Caco-2 (cell line): ENCODE measurements at regions not wholly inside any gene's neighbourhood (a gene's known extent, or its start where the extent isn't known, plus 50 kb on each side); places are given as distances from the start of the nearest gene placed in this dataset.

Source experiments
- BruUV-seq: library from RNA; stranded (reverse); fragments of 400-500 nt; replicated peaks from 2 replicates; lab custom pipeline; 2021; lab: Mats Ljungman, UMichigan
- CTCF ChIA-PET: fragments of 300-600 bp; sonication (Branson Sonifier 250); formaldehyde crosslinking; loops from one replicate; lab custom pipeline; 2022; ENCODE audit warnings: antibody characterized with exemption; lab: Charles Lee
- POLR2A ChIA-PET: fragments of 300-600 bp; sonication (Branson Sonifier 250); formaldehyde crosslinking; loops from one replicate; lab custom pipeline; 2022; ENCODE audit warnings: antibody characterized with exemption; lab: Charles Lee
- DNase-seq, 2 experiments: peaks; one replicate each; pipeline versions ENCODE4 v3.0.0 to v3.0.0-alpha.2; 2020 to 2022
- H3K27me3 ChIP-seq: replicated peaks from 2 replicates; pipeline ENCODE4 v1.6.0; 2011; ENCODE audit warnings: low read length; ENCODE audit not compliant: control insufficient read depth, insufficient read depth
- H3K36me3 ChIP-seq: 2 replicates; pipeline ENCODE4 v1.5.1; 2011; ENCODE audit warnings: low read length; ENCODE audit not compliant: control insufficient read depth, insufficient read depth
- H3K4me1 ChIP-seq: fragments of 250-450 bp; sonication (Bioruptor Pico); 2 replicates; pipeline ENCODE4 v1.5.1; 2020; ENCODE audit warnings: mild to moderate bottlenecking
- H3K4me3 ChIP-seq: 2 replicates; pipeline ENCODE4 v1.5.1; 2011; ENCODE audit warnings: low read depth, mild to moderate bottlenecking, control low read depth, low read length
- H3K9me3 ChIP-seq: fragments of 250-450 bp; sonication (Bioruptor Pico); 2 replicates; pipeline ENCODE4 v1.5.1; 2020; ENCODE audit warnings: mild to moderate bottlenecking, moderate library complexity
- H3K27ac Mint-ChIP-seq: one replicate; pipeline ENCODE4 v1.8.0; 2022; ENCODE audit warnings: mixed read lengths; ENCODE audit not compliant: unreplicated experiment
- H3K27me3 Mint-ChIP-seq: one replicate; pipeline ENCODE4 v1.8.0; 2022; ENCODE audit warnings: mixed read lengths; ENCODE audit not compliant: insufficient read depth, unreplicated experiment
- H3K36me3 Mint-ChIP-seq: one replicate; pipeline ENCODE4 v1.8.0; 2022; ENCODE audit warnings: mild to moderate bottlenecking, mixed read lengths; ENCODE audit not compliant: insufficient read depth, unreplicated experiment
- H3K4me1 Mint-ChIP-seq: one replicate; pipeline ENCODE4 v1.8.0; 2022; ENCODE audit warnings: low read depth, mixed read lengths; ENCODE audit not compliant: unreplicated experiment
- H3K4me3 Mint-ChIP-seq: one replicate; pipeline ENCODE4 v1.8.0; 2022; ENCODE audit warnings: mild to moderate bottlenecking, moderate library complexity, mixed read lengths; ENCODE audit not compliant: unreplicated experiment
- H3K9me3 Mint-ChIP-seq: one replicate; pipeline ENCODE4 v1.8.0; 2022; ENCODE audit warnings: mixed read lengths; ENCODE audit not compliant: unreplicated experiment
- CTCF ChIP-seq, 2 experiments: fragments of 200-600 bp in 1 of 2; IDR thresholded peaks; 1 replicate in 1 of 2; 2 replicates in 1 of 2; pipeline versions ENCODE4 v1.5.1 to v1.8.0; 2011 to 2022; ENCODE audit warnings: antibody characterized with exemption in 1 of 2, control low read depth in 1 of 2, inconsistent platforms in 1 of 2, low read depth in 1 of 2, low read length in 1 of 2, mild to moderate bottlenecking in 1 of 2, moderate library complexity in 1 of 2; ENCODE audit not compliant: insufficient read depth in 1 of 2, severe bottlenecking in 1 of 2, unreplicated experiment in 1 of 2
- intact Hi-C: fragments of 100-400 bp; cut with micrococcal nuclease; formaldehyde crosslinking; loops from one replicate; pipeline ENCODE4 v1.10.0; 2022; ENCODE audit not compliant: unreplicated experiment

GRCh38 chr21:35136106-35136505 is 87.0 kb upstream of the RUNX1 start:
- Histone ChIP-seq H3K4me3 (no peak overlapping the region), H3K4me1 (peaks cover 36% of the 10 kb centered on the region), H3K27me3 (no peaks in the 10 kb centered on the region), H3K9me3 (no peaks in the 10 kb centered on the region), H3K36me3 (no peaks in the 10 kb centered on the region)
- BruUV-seq, result no TSS peak
- DNase-seq, result no peak
- H3K9me3 Mint-ChIP-seq, result peaks cover 9% of the 10 kb centered on the region
- peak overlapping the region; percentile 25 for H3K4me3 Mint-ChIP-seq
- no peaks in the 10 kb centered on the region for H3K27me3 Mint-ChIP-seq
- peak overlapping the region; percentile 99 for H3K27ac Mint-ChIP-seq
- ChIA-PET POLR2A (no interaction called here), CTCF (no interaction called here)
- no peak for TF ChIP-seq CTCF (IDR thresholded peaks at IDR 0.05; ENCODE audit: insufficient read depth in 1 of 2, low read depth in 1 of 2, low read length in 1 of 2, severe bottlenecking in 1 of 2, unreplicated experiment in 1 of 2)
- H3K36me3 Mint-ChIP-seq, result no peaks in the 10 kb centered on the region
- intact Hi-C loops, result loop anchor here (5.0 kb wide), 1 partner anchor 84 kb away; no protein-coding TSS in a partner anchor
- peaks cover 29% of the 10 kb centered on the region for H3K4me1 Mint-ChIP-seq

GRCh38 chr21:35135481-35135880 is 86.4 kb upstream of the RUNX1 start:
- peaks cover 9% of the 10 kb centered on the region for H3K9me3 Mint-ChIP-seq
- H3K4me1 Mint-ChIP-seq, result peaks cover 29% of the 10 kb centered on the region
- intact Hi-C loops, result loop anchor here (5.0 kb wide), 1 partner anchor 83 kb away; no protein-coding TSS in a partner anchor
- no peaks in the 10 kb centered on the region for H3K27me3 Mint-ChIP-seq
- H3K4me3 Mint-ChIP-seq, result no peak overlapping the region
- peaks cover 36% of the 10 kb centered on the region for H3K4me1 ChIP-seq
- peak overlapping the region; percentile 99 for H3K27ac Mint-ChIP-seq
- POLR2A ChIA-PET, result no interaction called here
- no peak overlapping the region for H3K4me3 ChIP-seq
- no peak for DNase-seq
- H3K36me3 ChIP-seq, result no peaks in the 10 kb centered on the region
- H3K27me3 ChIP-seq, result no peaks in the 10 kb centered on the region
- no peak for TF ChIP-seq CTCF (IDR thresholded peaks at IDR 0.05; ENCODE audit: insufficient read depth in 1 of 2, low read depth in 1 of 2, low read length in 1 of 2, severe bottlenecking in 1 of 2, unreplicated experiment in 1 of 2)
- H3K36me3 Mint-ChIP-seq, result no peaks in the 10 kb centered on the region
- H3K9me3 ChIP-seq, result no peaks in the 10 kb centered on the region
- CTCF ChIA-PET, result no interaction called here
- no TSS peak for BruUV-seq

- Mint-ChIP-seq H3K27ac (no peak overlapping the region), H3K36me3 (no peaks in the 10 kb centered on the region), H3K4me3 (no peak overlapping the region), H3K4me1 (peaks cover 29% of the 10 kb centered on the region), H3K9me3 (peaks cover 9% of the 10 kb centered on the region), H3K27me3 (no peaks in the 10 kb centered on the region)
- no TSS peak for BruUV-seq
- H3K9me3 ChIP-seq, result no peaks in the 10 kb centered on the region
- TF ChIP-seq CTCF (IDR thresholded peaks at IDR 0.05; ENCODE audit: insufficient read depth in 1 of 2, low read depth in 1 of 2, low read length in 1 of 2, severe bottlenecking in 1 of 2, unreplicated experiment in 1 of 2), result no peak
- no peak overlapping the region for H3K4me3 ChIP-seq
- H3K4me1 ChIP-seq, result peaks cover 36% of the 10 kb centered on the region
- ChIA-PET POLR2A (no interaction called here), CTCF (no interaction called here)
- intact Hi-C loops, result no loop called here
- no peaks in the 10 kb centered on the region for H3K27me3 ChIP-seq
- DNase-seq, result no peak
- H3K36me3 ChIP-seq, result no peaks in the 10 kb centered on the region
Observed at GRCh38 chr21:35134309-35134708, 85.2 kb upstream of the RUNX1 start.
